ENCODE measurements at regions not wholly inside any gene's neighbourhood (a gene's known extent, or its start where the extent isn't known, plus 50 kb on each side); places are given as distances from the start of the nearest gene placed in this dataset.

GRCh38 chr4:108359986-108360681 is 191.4 kb upstream of the LEF1 start:
- TF ChIP-seq MYC (IDR thresholded peaks at IDR 0.05; ENCODE audit: low read depth, low read length) (no peak), MAX (IDR thresholded peaks at IDR 0.05; ENCODE audit: insufficient read depth, insufficient read length) (no peak), JUN (IDR thresholded peaks at IDR 0.05; ENCODE audit: borderline replicate concordance, insufficient read depth, insufficient read length, low read depth) (no peak), FOS (IDR thresholded peaks at IDR 0.05; ENCODE audit: borderline replicate concordance, insufficient read depth, low read length) (no peak), CTCF (IDR thresholded peaks at IDR 0.05; ENCODE audit: extremely low read depth in 1 of 2, insufficient read depth in 1 of 2, low read depth in 1 of 2, low read length in 2 of 2) (no peak), GATA2 (IDR thresholded peaks at IDR 0.05; ENCODE audit: insufficient read depth, insufficient read length, low read depth, low read length) (no peak), POLR2AphosphoS5 (IDR thresholded peaks at IDR 0.05; ENCODE audit: insufficient read depth, low read depth, low read length) (no peak), POLR2A (IDR thresholded peaks at IDR 0.05; ENCODE audit: low read depth, low read length) (no peak), EZH2 (IDR thresholded peaks at IDR 0.05; ENCODE audit: borderline replicate concordance, low read depth, low read length, severe bottlenecking) (no peak)
- H3K4me2 ChIP-seq (ENCODE audit: insufficient read depth, low read length) = no peak overlapping the region
- no TSS peak for BruUV-seq (replicated peaks)
- no peak overlapping the region for H3K27ac ChIP-seq (ENCODE audit: insufficient read depth, low read depth, low read length)
- no peaks in the 10 kb centered on the region for H3K79me2 ChIP-seq (ENCODE audit: control insufficient read depth, insufficient read depth, low read length)
- no peak for DNase-seq (ENCODE audit: low read depth, low spot score)
- ChIA-PET CTCF (no interaction called here), POLR2A (no interaction called here)
- H3K4me1 ChIP-seq (ENCODE audit: control insufficient read depth, extremely low read depth, insufficient read depth, low read length) = no peaks in the 10 kb centered on the region
- H3K4me3 ChIP-seq (replicated peaks in 1 of 3; ENCODE audit: insufficient read depth in 1 of 3, low read depth in 1 of 3, low read length in 3 of 3) = no peak overlapping the region
- H3K27me3 ChIP-seq (ENCODE audit: control insufficient read depth in 2 of 2, insufficient read depth in 2 of 2, low read length in 2 of 2) = peaks cover 0 to 2% of the 10 kb centered on the region in 2 experiments
- H3K9me3 ChIP-seq (replicated peaks; ENCODE audit: control insufficient read depth, insufficient read depth, low read length) = no peaks in the 10 kb centered on the region
- no peaks in the 10 kb centered on the region for H3K36me3 ChIP-seq (ENCODE audit: control insufficient read depth in 2 of 2, extremely low read depth in 1 of 2, insufficient read depth in 2 of 2, low read length in 2 of 2)
- H3K9ac ChIP-seq (replicated peaks; ENCODE audit: extremely low read depth, insufficient read depth, low read length) = no peak overlapping the region
- no peak overlapping the region for H2AFZ ChIP-seq (ENCODE audit: low read depth, low read length)
- H4K20me1 ChIP-seq (replicated peaks; ENCODE audit: control insufficient read depth, extremely low read depth, insufficient read depth, low read length) = no peaks in the 10 kb centered on the region
- dilution Hi-C loops (cut with MboI; ENCODE audit: extremely low pct_ligation_motif_present, low sequenced_read_pairs) (no loop called here), intact Hi-C loops (cut with micrococcal nuclease) (no loop called here)
- no peak for FAIRE-seq
- no peaks in the 10 kb centered on the region for H3K9me1 ChIP-seq (replicated peaks; ENCODE audit: control insufficient read depth, extremely low read depth, insufficient read depth, low read length)

Data from endothelial cell of umbilical vein (primary cell).